Left lung (tissue), 4 donors: ENCODE measurements at regions not wholly inside any gene's neighbourhood (a gene's known extent, or its start where the extent isn't known, plus 50 kb on each side); places are given as distances from the start of the nearest gene placed in this dataset.

Source experiments
- ATAC-seq: fragments of 200-7000 bp; cut with Tn5 transposase; one replicate; pipeline ENCODE4 v1.9.1; 2020; ENCODE audit warnings: moderate library complexity
- DNase-seq, 4 donors: peaks; one replicate each; pipeline ENCODE4 v3.0.0-alpha.2; 2013 to 2020
- H3K27ac ChIP-seq, 2 donors: fragments of 200-600 bp; sonication (generic) in 1 of 2; one replicate each; pipeline versions ENCODE4 v1.5.0 to v1.8.0; 2020 to 2021
- H3K27me3 ChIP-seq, 2 donors: fragments of 200-600 bp; sonication (generic) in 1 of 2; one replicate each; pipeline versions ENCODE4 v1.5.0 to v1.8.0; 2020 to 2021
- H3K36me3 ChIP-seq, 2 donors: fragments of 200-600 bp; sonication (generic) in 1 of 2; one replicate each; pipeline versions ENCODE4 v1.5.0 to v1.8.0; 2020 to 2021
- H3K4me1 ChIP-seq, 2 donors: fragments of 200-600 bp; one replicate each; pipeline ENCODE4 v1.8.0; 2021
- H3K4me3 ChIP-seq, 2 donors: fragments of 200-600 bp; sonication (generic) in 1 of 2; one replicate each; pipeline versions ENCODE4 v1.5.0 to v1.8.0; 2020 to 2021; ENCODE audit warnings: mild to moderate bottlenecking in 1 of 2
- H3K9me3 ChIP-seq, 2 donors: fragments of 200-600 bp; sonication (generic) in 1 of 2; one replicate each; pipeline versions ENCODE4 v1.5.0 to v1.8.0; 2020 to 2021
- CTCF ChIP-seq, 2 donors: fragments of 200-600 bp; sonication (generic) in 1 of 2; IDR thresholded peaks; one replicate each; pipeline versions ENCODE4 v1.5.0 to v1.8.0; 2021; ENCODE audit warnings: antibody characterized with exemption in 2 of 2
- intact Hi-C, 2 donors: fragments of 100-400 bp; cut with DNase I; formaldehyde crosslinking; loops; one replicate each; pipeline versions ENCODE4 v1.11.2 to v1.14.2; 2022
- donor health status: DM: no; HTN: yes; CAD: no.
- donor health status: DM: no; HTN: no; CAD: no.

GRCh38 chr10:107434854-107435253 lies 270.3 kb upstream of the SORCS1 start:
- H3K36me3 ChIP-seq, result no peaks in the 10 kb centered on the region
- H3K4me1 ChIP-seq, result no peaks in the 10 kb centered on the region
- H3K27ac ChIP-seq, result no peak overlapping the region
- intact Hi-C loops, result no loop called here
- H3K27me3 ChIP-seq, result no peaks in the 10 kb centered on the region
- ATAC-seq, result no peak
- no peak for TF ChIP-seq CTCF (IDR thresholded peaks at IDR 0.05)
- no peak overlapping the region for H3K4me3 ChIP-seq
- no peak for DNase-seq
- peaks cover 0 to 3% of the 10 kb centered on the region in 2 donors for H3K9me3 ChIP-seq

GRCh38 chr10:107434201-107434600 lies 269.7 kb upstream of the SORCS1 start:
- DNase-seq (no peak), ATAC-seq (no peak)
- Histone ChIP-seq H3K36me3 (no peaks in the 10 kb centered on the region), H3K27me3 (no peaks in the 10 kb centered on the region), H3K9me3 (peaks cover 0 to under 1% of the 10 kb centered on the region in 2 donors), H3K27ac (no peak overlapping the region), H3K4me3 (no peak overlapping the region), H3K4me1 (no peaks in the 10 kb centered on the region)
- intact Hi-C loops, result no loop called here
- TF ChIP-seq CTCF (IDR thresholded peaks at IDR 0.05), result no peak

DNA sequence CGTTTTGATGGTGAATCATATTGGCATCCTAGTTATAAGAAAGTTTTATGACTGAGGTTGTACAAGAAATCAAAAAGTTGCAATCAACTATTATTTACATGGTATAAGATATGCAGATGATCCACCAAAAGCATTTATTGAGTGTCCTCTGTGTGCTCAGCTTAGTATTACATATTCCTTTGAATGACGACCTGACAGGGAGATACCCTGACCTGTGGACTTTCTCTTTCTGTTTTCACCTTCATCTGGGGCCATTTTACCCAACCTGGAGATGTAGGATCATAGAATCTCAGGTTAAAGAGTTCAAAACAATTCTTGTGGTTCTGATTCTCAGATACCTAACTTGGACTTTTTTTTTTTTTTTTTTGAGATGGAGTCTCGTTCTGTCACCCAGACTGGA lies 269.1 kb upstream of the SORCS1 start:
- no peaks in the 10 kb centered on the region for H3K9me3 ChIP-seq
- TF ChIP-seq CTCF (IDR thresholded peaks at IDR 0.05), result no peak
- no peak overlapping the region for H3K27ac ChIP-seq
- H3K4me3 ChIP-seq, result no peak overlapping the region
- ATAC-seq (no peak), DNase-seq (no peak)
- no peaks in the 10 kb centered on the region for H3K36me3 ChIP-seq
- H3K4me1 ChIP-seq, result no peaks in the 10 kb centered on the region
- intact Hi-C loops, result no loop called here
- no peaks in the 10 kb centered on the region for H3K27me3 ChIP-seq

DNA sequence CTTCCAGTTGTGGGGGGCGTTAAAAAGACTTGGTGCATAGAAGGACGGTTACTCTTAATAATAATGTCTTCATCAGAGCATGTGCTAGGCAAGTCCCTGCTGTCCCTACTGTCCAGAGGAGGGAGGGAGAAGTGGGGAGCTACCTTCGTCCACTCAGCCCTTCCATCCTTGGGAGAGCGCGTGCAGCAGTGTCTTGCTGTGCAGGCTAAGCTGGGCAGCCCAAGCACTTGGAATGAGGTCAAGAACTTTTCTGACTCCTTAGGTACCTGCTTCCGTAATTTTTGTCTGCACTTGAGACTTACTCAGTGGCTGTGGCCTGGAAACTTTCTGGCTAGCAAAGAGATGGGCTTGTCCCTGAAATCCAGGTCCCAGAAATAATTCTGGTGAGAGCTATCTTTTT lies 265.9 kb upstream of the SORCS1 start:
- H3K4me3 ChIP-seq, result no peak overlapping the region
- no peak overlapping the region for H3K27ac ChIP-seq
- no peaks in the 10 kb centered on the region for H3K27me3 ChIP-seq
- H3K36me3 ChIP-seq, result no peaks in the 10 kb centered on the region
- no peak for DNase-seq
- no peaks in the 10 kb centered on the region for H3K9me3 ChIP-seq
- no peaks in the 10 kb centered on the region for H3K4me1 ChIP-seq
- ATAC-seq, result no peak
- TF ChIP-seq CTCF (IDR thresholded peaks at IDR 0.05), result no peak
- intact Hi-C loops, result no loop called here

DNA sequence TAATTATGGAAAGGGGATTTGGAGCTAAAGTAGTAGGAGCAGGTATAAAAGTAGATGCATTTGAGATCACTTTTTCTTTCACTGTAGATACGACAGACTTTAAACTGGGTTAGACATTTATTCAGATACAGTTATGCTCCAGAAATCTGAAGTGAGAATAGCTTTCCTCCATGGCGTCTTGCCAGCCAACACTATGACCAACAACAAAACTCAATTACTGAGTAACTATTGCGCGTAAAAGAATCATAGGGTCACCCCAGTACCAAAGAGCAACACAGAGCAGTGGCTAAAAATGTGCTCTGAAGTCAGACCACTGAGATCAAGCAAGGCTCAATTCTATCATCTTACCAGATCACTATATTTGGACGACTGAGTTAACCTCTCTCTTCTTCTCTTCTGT lies 262.5 kb upstream of the SORCS1 start:
- no peak for DNase-seq
- TF ChIP-seq CTCF (IDR thresholded peaks at IDR 0.05), result no peak

More for the DNA sequence above, 262.5 kb upstream of the SORCS1 start:
- Histone ChIP-seq H3K27me3 (no peaks in the 10 kb centered on the region), H3K4me1 (no peaks in the 10 kb centered on the region), H3K4me3 (no peak overlapping the region), H3K9me3 (no peaks in the 10 kb centered on the region), H3K27ac (no peak overlapping the region), H3K36me3 (no peaks in the 10 kb centered on the region)
- no peak for ATAC-seq
- intact Hi-C loops, result no loop called here
